NCI-H146 treated with DMSO at 0.1 percent for 48 hours (cell line): ENCODE measurements at regions not wholly inside any gene's neighbourhood (a gene's known extent, or its start where the extent isn't known, plus 50 kb on each side); places are given as distances from the start of the nearest gene placed in this dataset.
"Not testable (repeated sequence)": the region's sequence is repeated elsewhere in the genome, so short reads cannot be mapped to it uniquely, and the experiment has no call there.

Experiments
- DNase-seq: peaks from one replicate; lab custom pipeline; 2025; ENCODE audit not compliant: unreplicated experiment; lab: John Stamatoyannopoulos, UW

GRCh38 chr4:141518222-141518621 is 118.2 kb upstream of the IL15 start:
- no peak for DNase-seq

- no peak for DNase-seq
Observed at GRCh38 chr4:141524116-141524515, 112.3 kb upstream of the IL15 start.

GRCh38 chr4:141524841-141525240 is 111.5 kb upstream of the IL15 start:
- no peak for DNase-seq

DNA sequence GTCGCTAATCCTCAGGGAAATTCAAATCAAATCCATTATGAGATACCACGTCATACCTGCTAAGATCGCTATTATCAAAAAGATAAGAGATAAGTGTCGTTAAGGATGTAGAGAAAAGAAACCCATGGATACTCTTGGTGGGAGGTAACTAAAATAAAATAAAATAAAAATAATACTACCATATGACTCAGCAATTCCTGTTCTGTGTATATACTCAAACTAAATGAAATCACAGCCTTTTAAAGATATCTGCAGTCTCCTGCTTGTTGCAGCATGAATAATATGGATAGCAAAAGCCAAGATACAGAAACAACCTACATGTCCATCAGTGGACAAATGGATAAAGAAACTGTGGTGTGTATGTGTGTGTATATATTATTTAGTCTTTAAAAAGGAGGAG is 105.8 kb upstream of the IL15 start:
- no peak for DNase-seq

DNA sequence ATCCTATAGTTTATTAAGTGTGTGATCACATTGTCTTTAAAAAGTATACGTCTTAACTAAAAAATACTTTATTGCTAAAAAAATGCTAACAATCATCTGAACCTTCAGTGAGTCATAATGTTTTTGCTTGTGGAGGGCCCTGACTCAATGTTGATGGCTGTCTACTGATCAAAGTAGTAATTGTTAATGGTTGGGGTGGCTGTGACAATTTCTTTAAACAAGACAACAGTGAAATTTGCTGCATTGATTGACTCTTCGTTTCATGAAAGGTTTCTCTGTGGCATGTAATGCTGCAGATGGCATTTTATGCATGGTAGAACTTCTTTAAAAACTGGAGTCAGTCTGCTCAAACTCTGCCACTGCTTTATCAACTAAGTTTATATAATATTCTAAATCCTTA is 101.4 kb upstream of the IL15 start:
- no peak for DNase-seq

GRCh38 chr4:141538001-141538400 is 98.4 kb upstream of the IL15 start:
- DNase-seq: no peak

DNA sequence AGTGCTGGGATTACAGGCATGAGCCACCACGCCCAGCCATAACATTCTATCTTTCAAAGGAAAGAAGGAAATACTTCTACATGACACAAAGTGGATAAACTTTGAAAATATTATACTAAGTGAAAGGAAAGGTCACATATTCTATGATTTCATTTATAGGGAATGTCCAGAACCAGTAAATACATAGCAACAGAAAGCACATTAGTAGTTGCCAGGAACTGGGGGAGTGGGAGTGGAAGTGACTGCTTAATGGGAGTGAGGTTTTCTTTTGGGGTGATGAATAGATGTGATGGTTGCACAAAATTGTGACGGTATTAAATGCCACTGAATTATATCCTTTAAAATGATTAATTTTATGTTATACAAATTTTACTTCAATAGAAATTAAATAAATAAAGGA is 95.7 kb upstream of the IL15 start:
- DNase-seq: no peak

- no peak for DNase-seq
Observed at GRCh38 chr4:141541851-141542250, 94.5 kb upstream of the IL15 start.

DNA sequence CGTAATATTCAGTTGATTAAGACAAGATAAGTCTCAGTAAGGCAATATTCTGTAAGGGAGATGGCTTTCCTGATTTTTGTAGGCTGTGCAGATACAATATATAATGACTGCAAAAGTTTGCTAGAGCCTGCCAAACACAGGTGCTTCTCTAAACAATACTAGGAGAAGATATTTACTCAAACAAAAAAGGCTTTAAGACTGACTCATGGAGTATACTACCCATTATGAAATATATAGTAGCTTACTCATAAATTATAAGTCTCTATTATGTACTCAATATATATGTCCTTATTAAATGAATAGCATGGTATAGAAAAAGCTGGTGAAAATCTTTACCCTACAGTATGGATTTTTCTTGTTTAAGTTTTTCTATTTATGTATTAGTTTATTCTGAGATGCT is 93.2 kb upstream of the IL15 start:
- DNase-seq: no peak

DNA sequence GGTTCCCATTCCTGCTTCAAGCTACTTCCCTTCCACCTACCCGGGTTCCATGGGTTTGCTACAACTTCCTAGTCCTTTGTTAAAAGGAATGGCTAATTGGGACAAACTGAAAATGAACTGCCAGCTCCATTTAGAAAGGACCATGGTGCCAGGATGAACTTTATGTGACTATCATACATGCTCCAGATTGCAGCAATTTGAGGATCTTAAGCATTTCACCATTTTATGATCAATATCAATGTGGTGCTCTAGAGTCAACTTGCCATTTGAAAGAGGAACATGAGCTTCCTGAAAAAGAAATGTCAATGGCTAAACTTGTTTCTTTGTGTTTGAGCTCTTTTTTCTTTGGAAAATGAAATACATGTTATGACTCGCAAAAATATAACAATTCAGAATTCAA is 92.7 kb upstream of the IL15 start:
- DNase-seq: no peak

- no peak for DNase-seq
Observed at GRCh38 chr4:141548791-141549190, 87.6 kb upstream of the IL15 start.

GRCh38 chr4:141560056-141560455 is 76.3 kb upstream of the IL15 start:
- no peak for DNase-seq

- DNase-seq: no peak
Observed at GRCh38 chr4:141562649-141563048, 73.7 kb upstream of the IL15 start.

DNA sequence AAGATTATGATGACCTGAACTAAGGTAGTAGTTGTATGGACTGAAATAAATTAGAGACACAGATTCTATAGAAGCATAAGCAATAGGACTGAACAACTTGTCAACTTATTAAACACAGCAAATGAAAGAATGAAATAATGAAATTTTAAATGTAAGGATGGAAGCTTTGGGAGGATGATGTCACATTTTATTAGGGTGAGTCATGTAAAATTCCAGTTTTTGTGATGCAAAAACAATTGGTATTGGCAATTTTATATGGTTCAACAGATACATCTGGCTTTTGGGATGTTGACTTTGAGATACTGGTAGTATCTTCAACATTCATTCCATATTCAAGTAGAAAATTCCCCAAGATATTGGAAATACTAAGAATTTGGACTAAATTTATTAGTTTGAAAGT is 72.7 kb upstream of the IL15 start:
- no peak for DNase-seq

GRCh38 chr4:141564961-141565360 is 71.4 kb upstream of the IL15 start:
- DNase-seq: not testable (repeated sequence)

DNA sequence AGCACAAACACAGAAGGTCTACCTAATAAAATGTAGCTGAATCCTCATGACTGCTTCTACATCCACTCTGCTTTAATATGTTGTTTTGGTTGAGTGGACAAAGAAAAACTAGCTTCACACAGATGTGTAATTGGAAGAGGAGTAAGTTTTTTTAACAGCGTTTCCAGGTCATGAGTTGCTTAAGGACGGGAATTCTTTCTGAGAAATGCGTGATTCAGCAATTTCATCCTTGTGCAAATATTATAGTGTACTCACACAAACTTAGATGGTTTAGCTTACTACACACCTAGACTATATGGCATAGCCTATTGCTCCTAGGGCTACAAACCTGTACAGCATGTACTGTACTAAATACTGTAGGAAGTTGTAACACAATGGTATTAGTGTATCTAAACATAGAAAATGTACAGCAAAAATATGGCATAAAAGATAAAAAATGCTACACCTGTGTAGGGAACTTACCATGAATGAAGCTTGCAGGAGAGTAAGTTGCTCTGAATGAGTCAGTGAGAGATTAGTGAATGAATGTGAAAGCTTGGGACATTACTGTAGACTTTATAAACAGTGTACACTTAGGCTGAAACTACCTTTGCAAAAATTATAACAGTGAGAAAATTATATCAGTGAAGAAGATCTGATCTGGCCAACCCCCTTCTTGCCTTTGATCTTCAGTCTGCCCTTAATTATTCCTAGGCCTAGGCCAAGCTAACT is 70.8 kb upstream of the IL15 start:
- no peak for DNase-seq

DNA sequence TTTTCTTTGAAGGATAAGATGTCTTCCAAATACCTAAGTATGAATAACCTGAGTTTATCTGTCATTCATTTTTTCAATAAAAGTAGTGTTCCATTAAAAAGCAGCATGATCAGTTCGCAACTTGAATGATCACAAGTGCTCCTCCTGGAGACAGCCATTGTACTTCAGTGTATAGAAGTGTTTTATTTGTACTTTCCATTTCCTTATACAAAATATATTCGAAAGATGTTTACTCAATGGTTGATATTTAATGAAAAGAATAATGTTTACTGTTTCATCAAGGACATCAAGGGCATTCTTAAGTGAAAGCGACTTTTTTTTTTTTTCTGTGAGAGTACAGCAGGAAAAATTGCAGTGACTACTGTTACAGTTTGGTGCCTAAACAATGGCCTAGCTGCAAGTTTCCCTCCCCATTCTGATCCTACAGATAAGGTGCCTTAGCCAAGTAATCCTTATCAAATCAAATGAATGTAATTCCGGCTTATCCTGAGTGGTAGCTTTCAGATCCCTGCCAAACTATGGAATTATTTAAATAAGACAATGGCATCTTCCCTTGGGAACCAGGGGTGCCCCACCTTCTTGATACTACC is 69.0 kb upstream of the IL15 start:
- no peak for DNase-seq

GRCh38 chr4:141569141-141569540 is 67.2 kb upstream of the IL15 start:
- no peak for DNase-seq

DNA sequence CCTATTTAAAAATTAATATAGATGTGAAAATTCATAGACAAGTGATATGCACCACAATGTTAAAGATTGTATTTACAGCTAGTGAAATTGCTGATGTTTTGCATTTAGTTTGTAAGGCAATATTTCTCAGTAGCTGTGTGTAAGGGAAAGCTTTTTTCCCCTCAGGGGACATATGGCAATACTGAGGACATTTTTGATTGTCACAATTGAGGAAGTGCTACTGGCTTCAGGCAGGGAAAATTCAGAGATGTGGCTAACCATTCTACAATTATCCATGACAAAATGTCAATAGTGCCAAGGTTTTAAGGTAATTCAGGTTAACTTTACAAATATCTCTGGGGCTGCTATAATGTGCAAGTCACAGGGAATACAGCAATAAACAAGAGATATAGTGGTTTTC is 66.1 kb upstream of the IL15 start:
- DNase-seq: no peak

DNA sequence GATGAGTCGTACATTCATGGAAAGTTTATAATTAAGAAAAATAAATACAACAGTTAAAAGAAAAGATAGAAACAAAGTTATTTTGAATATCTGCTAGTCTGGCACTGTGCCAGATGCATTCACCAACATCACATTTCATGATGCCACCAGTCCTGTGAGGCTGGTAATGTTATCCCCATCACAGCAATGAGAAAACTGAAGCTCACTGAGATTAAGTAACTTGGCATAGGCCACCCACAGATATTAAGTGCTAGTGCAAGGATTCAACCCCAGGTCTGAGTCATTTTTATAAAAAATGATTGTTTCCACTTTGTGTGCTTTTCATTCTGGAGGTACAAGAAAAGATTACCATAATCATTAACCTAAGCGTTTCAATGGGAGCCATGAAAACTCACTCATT is 65.0 kb upstream of the IL15 start:
- no peak for DNase-seq

DNA sequence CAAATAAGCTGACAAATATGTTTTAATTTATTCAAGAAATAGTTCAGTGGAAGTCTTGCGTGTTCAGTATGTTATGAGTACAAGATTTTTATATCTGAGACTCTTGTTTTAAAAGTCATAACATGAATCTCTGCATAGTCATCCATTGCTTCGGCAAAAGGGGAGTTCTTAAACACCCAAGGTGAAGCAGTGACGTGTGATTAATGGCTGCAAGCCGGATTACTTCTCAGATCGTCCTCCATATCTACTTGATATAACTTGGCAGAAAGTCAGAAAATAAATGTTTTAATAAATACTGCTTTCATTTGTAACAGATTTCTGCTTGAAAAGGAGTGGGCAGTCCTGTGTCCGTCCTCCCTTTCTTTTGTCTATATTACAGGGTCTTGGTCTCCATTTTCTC is 64.6 kb upstream of the IL15 start:
- DNase-seq: no peak

DNA sequence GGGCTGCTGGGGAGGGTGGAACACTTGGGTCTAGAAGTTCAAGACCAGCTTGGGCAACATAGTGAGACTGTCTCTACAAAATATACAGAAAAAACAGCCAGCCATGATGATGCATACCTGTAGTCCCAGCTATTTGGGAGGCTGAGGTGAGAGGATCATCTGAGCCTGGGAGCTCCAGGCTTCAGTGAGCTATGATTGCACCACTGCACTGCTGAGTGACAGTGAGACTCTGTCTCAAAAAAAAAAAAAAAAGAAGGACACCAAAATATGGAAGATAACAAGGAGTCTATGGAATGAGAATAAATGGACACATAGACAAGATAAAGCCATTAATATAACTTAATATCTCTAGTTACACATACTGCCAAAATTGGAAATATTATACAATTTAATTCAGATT is 62.7 kb upstream of the IL15 start:
- no peak for DNase-seq

DNA sequence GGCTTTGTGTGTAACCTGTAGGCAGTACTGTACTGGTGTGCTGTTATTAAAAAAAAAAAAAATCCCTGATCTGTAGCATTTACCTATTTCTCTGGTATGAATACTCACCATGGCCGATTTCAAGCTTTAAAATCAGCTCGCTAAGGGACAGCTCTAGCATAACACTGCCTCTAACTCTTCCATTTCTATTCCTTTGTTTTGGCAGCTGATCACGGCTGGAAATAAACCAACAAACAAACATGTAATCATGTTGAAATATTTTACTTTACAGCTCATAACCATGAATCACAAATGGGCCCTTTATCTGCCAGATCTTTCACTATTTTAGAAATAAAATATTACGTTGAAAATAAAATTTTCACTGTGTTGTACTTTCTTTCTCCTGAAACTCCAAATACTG is 60.5 kb upstream of the IL15 start:
- no peak for DNase-seq
